B cell (primary cell): ENCODE measurements at regions not wholly inside any gene's neighbourhood (a gene's known extent, or its start where the extent isn't known, plus 50 kb on each side); places are given as distances from the start of the nearest gene placed in this dataset.

Source experiments
- EZH2 ChIP-seq: IDR thresholded peaks from 2 replicates; pipeline ENCODE4 v1.6.1; 2012; ENCODE audit warnings: borderline replicate concordance, low read depth, mild to moderate bottlenecking, moderate library complexity, low read length; ENCODE audit not compliant: insufficient read depth, poor library complexity, severe bottlenecking
- TF ChIP-seq, protein P1 (sequence below): fragments of 200-600 bp; IDR thresholded peaks from one replicate; pipeline ENCODE4 v1.8.0; 2022; ENCODE audit warnings: antibody characterized with exemption, mild to moderate bottlenecking

DNA sequence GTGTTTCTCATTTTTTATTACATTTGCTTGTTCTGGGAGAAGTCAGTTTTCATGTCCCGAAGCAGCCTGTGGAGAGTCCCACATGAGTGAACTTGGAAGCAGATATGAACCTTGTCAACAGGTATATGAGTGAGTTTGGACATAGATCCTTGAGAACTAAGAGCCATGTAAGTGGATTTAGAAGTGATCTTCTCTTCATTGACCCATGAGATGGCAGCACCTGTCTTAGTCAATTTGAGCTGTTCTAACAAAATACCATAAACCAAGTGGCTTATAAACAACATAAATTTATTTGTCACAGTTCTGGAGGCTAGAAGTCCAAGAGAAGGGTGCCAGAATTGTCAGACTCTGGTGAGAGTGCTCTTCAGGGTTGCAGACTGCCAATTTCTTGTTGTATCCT is 1043.8 kb downstream of the ADGRL3 start:
- TF ChIP-seq, protein P1, sequence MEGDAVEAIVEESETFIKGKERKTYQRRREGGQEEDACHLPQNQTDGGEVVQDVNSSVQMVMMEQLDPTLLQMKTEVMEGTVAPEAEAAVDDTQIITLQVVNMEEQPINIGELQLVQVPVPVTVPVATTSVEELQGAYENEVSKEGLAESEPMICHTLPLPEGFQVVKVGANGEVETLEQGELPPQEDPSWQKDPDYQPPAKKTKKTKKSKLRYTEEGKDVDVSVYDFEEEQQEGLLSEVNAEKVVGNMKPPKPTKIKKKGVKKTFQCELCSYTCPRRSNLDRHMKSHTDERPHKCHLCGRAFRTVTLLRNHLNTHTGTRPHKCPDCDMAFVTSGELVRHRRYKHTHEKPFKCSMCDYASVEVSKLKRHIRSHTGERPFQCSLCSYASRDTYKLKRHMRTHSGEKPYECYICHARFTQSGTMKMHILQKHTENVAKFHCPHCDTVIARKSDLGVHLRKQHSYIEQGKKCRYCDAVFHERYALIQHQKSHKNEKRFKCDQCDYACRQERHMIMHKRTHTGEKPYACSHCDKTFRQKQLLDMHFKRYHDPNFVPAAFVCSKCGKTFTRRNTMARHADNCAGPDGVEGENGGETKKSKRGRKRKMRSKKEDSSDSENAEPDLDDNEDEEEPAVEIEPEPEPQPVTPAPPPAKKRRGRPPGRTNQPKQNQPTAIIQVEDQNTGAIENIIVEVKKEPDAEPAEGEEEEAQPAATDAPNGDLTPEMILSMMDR, result no peak
- TF ChIP-seq EZH2, result no peak
